NCI-H82 treated with DMSO at 0.1 percent for 48 hours (cell line): ENCODE measurements at regions not wholly inside any gene's neighbourhood (a gene's known extent, or its start where the extent isn't known, plus 50 kb on each side); places are given as distances from the start of the nearest gene placed in this dataset.
"Not testable (repeated sequence)": the region's sequence is repeated elsewhere in the genome, so short reads cannot be mapped to it uniquely, and the experiment has no call there.

Experiments used
- DNase-seq: peaks from one replicate; lab custom pipeline; 2025; ENCODE audit not compliant: unreplicated experiment; lab: John Stamatoyannopoulos, UW

DNA sequence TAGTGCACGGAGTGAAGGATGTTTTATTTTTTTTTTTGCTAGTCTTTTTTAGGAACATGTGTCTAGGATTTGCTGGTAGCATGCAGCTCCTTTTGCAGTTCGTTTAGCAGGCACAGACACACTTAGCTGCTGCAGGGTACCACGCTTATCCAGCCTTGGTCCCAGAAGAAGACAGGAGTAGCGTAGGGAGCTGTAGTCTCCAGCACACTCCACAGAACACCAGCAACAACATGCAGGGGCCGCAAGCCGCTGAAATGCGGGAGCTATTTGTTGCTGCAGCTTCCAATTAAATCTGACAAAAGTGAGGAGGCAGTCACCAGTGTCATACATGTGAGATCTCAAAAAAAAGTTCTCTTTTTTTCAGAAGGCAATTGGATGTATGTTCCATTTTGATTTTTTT lies 486.2 kb upstream of the KLF6 start:
- DNase-seq: no peak

DNA sequence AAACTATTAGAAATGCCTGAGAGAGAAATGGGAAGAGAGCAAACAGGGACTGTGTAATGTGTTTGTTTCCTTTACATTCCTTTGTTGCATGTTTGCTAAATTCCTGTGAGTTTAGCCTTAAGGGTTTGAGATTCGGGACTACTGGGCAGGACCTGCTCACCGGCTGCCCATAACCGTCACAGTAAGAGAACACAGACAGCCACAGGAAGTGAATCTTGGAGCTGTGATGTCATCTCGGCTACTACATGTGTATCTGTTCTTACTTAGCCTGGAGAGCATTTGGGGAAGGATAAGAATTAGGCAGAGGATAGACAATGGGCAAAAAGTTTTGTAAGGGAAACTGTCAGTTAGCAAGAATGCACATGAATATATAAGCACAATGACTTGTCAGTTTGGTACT lies 485.1 kb upstream of the KLF6 start:
- DNase-seq: no peak

DNA sequence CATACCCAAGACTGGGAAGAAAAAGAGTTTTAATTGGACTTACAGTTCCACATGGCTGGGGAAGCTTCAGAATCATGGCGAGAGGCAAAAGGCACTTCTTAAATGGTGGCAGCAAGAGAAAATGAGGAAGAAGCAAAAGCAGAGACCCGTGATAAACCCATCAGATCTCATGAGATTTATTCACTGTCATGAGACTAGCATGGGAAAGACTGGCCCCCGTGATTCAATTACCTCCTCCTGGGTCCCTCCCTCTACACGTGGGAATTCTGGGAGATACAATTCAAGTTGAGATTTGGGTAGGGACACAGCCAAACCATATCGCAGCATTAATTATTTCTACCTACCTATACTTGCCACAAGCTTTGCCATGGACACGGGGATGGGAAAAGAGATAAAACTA lies 483.5 kb upstream of the KLF6 start:
- not testable (repeated sequence) for DNase-seq

GRCh38 chr10:4267086-4267773 lies 482.2 kb upstream of the KLF6 start:
- no peak for DNase-seq

GRCh38 chr10:4266416-4267085 lies 481.5 kb upstream of the KLF6 start:
- no peak for DNase-seq

GRCh38 chr10:4265964-4266363 lies 481.0 kb upstream of the KLF6 start:
- DNase-seq: no peak

GRCh38 chr10:4264209-4264865 lies 479.3 kb upstream of the KLF6 start:
- no peak for DNase-seq

DNA sequence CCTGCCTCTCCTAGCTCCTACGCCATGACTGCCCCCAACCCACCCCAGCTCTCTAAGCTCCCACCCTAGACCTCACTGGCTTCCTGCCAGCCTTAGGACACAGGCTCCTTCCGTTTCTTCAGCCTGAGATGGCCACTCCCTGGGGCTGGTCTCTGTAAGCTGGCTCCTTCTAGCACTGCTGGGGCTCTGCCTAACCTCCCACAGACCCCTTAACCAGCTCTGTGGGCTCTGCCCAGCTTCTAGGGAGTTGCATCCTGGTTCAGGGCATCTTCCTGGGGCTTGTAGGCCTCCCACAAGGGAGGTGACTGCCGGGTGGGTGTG lies 478.6 kb upstream of the KLF6 start:
- DNase-seq: no peak

DNA sequence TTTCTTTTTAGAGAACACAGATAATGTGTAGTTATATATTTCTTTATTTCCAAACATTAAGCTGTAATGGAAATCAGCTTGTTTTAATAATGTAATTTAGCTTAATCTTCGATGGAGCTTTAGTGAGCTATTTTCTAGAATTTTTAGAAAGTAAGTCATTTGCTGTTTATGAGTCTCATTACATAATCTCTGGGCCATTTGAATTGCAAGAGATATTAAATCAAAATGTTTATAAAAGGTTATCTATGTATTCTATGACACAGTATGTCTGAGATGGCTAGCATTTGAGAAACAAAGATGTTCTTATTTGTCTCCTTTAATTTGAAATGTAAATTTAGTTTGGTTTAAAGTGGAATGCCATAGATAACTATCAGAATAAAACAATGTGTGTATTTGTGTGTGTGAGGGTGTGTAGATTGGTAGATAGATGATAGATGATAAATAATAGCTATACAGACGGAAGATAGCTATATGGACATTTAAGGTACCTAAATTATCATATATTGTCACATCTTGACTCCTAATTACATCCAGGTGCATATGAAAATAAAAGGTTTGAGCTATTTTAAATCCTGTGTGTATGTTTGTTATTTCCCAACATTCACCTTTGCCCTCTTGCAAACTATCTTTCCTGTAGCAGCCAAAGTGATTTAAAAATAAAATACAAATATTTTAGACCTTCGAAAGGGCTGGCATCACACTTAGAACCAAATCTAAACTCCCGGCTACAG lies 478.0 kb upstream of the KLF6 start:
- DNase-seq: no peak

GRCh38 chr10:4262449-4262848 lies 477.4 kb upstream of the KLF6 start:
- DNase-seq: no peak

- no peak for DNase-seq
These were observed 475.6 kb upstream of the KLF6 start for GRCh38 chr10:4260483-4261124.

DNA sequence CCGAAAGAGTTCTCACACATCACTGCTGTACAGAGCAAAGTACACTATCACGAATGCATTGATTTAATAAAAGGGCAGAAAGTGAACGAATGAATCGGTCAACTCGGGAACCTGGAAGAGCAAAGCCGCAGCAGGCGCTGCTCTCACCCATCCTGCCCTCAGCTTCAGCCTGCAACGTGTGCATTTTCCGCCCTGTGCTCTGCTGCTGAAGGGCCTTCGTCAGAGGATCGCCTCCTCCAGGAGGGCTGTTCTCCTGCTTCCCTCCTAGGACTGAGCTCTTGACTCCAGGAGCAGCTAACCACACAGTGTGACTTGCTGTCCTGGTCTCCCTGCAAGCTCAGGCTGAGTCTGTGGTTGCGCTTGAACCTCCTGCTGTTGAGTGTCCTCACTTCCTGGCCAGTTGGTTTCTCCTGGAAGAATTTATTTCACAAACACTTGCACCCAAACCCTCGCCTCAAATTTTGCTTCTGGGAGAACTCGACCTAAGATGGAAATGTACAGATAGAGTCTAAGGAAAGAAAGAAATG lies 473.0 kb upstream of the KLF6 start:
- no peak for DNase-seq

DNA sequence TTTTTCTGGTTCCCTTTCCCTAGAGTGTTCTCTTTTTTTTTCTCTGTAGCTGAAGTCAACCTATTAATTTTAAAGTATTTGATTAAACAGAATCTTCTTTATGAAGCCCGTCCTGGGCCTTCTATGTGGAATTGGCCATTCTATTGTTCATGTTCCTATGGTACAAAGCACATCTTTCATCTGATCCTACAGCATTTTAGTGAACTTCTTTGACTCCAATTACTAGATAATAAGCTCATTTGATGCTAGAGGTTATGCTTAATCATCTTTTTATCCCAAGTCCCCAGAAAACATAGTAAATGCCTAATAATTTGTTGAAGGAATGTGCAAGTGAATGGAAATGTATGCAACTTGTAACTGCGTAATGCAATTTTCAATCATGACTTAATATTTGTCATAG lies 472.0 kb upstream of the KLF6 start:
- no peak for DNase-seq

GRCh38 chr10:4255751-4256150 lies 470.7 kb upstream of the KLF6 start:
- no peak for DNase-seq

DNA sequence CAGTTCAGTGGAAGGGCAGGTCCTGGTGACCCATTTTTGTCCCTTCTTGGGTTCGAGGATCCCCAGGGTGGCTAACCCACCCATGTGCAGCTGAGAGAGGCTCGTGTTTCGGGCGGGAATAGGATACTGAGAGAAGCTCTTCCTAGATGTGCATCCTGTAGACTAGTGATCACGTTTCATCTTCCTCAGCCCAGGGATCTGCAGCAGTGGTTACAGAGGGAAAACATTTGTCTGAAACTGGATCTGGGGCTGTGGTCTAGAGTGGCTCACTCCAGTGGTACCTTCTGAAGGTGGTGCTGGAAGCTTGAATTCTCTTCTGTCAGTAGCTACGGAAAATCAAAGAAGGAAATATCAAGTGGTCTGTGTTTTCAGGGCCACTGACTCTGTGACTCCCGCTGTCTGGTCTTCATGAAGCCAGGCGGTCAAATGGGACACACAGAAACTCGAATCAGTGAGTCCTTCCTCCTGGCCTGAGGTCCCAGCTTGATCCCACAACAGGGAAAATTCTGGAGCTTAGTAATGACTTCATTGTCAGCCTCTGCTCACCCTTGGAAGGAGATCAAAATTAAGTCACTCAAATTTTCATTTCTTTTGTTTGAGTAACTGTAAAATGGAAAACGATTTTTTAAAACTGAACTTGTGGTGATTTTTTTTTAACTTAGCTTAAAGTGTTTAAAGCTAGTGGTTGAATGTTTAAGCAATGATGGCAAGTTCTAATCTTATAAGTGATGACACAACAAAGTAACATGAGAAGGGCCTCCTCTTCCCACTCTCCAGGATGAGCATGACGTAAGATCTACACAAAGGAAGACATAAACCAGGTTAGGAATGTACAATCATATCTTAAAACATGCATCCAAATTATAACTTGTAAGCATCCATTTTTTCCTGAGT lies 469.3 kb upstream of the KLF6 start:
- no peak for DNase-seq

GRCh38 chr10:4252701-4253100 lies 467.7 kb upstream of the KLF6 start:
- DNase-seq: no peak

GRCh38 chr10:4250587-4250887 lies 465.5 kb upstream of the KLF6 start:
- no peak for DNase-seq

- no peak for DNase-seq
These were observed 465.0 kb upstream of the KLF6 start for GRCh38 chr10:4249841-4250586.

DNA sequence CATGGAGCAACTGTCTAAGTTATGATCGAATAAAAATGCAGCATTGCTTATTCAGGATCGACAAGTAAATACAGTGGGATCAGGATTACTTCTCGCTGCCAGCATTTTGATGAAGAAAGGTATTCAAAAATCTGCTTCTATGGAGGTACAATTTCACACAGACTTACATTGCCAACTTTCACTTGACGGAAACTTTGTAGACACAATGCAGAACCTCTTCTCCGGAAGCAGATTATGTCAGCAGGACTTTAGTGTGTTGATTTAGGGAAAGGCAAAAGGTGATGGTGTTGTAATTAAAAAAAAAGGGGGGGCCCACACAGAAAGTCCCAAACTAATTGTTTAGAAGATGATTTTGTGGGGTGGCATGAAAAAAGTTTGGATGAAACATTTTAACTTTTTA lies 462.4 kb upstream of the KLF6 start:
- no peak for DNase-seq

DNA sequence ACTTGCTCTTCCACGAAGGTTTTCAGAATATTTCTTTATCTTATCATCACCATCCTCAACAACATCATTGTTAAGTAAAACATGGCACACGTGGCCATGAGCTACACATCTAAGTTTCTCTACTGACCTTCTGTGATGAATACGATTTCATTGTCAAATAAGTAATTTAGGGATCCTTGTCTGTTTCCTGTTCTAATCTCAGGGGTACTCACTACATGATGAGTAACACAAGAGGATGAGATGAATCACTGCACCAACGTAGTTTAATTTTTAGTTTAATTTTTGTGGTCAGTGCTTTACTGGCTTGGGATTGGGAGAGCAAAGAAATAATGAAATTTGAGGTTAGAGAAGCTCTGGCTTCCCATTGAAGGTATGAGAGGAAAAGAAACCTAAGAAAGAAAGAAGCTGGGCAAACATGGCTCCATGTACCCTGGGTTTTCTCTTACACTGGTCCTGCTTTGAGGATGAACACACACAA lies 461.9 kb upstream of the KLF6 start:
- DNase-seq: no peak
